HG03565 (cell line): ENCODE measurements at regions not wholly inside any gene's neighbourhood (a gene's known extent, or its start where the extent isn't known, plus 50 kb on each side); places are given as distances from the start of the nearest gene placed in this dataset.

ENCODE experiments used
- ATAC-seq: cut with Tn5 transposase; IDR thresholded peaks from one replicate; pipeline ENCODE4 v1.9.1; 2021; ENCODE audit warnings: mild to moderate bottlenecking, moderate library complexity; ENCODE audit not compliant: unreplicated experiment

DNA sequence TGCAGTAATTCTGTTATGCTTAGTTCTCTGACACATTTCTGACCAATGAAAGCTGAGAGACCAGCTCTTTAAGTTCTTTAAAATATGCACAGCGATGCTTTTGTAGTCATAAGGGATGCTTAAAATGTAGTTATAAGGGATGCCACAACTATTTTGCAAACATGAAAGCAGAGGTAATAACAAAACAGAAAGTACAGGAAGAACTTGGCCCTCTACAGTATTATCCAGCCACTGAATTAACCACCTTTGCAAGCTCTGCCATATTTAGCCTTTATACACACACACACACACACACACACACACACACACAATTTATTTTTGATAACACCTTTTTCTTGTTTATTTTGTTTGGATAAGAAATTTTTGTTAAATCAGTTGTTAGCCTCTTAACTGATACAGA lies 590.0 kb downstream of the FAT4 start:
- ATAC-seq = no peak

DNA sequence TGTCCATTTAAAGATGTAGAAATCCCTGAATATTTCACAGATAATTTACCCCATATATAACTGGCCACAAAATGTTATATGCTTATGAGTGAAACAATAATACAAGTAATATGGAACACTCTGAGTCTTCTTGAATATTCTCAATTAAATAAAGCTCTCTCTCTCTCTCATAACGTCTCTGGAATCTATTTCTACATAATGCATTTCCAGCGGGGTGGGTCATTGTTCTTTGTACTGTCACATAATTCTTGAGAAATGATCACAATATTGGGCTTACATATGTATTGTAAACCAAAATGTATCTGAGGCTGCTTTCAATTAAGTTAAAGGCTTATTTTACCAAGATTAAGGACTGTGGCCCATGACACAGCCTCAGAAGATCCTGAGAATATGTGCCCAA lies 596.3 kb downstream of the FAT4 start:
- ATAC-seq = no peak

GRCh38 chr4:125911481-125911880 lies 596.7 kb downstream of the FAT4 start:
- no peak for ATAC-seq

GRCh38 chr4:125917559-125917958 lies 602.8 kb downstream of the FAT4 start:
- ATAC-seq = no peak

GRCh38 chr4:125928652-125929051 lies 613.9 kb downstream of the FAT4 start:
- no peak for ATAC-seq

DNA sequence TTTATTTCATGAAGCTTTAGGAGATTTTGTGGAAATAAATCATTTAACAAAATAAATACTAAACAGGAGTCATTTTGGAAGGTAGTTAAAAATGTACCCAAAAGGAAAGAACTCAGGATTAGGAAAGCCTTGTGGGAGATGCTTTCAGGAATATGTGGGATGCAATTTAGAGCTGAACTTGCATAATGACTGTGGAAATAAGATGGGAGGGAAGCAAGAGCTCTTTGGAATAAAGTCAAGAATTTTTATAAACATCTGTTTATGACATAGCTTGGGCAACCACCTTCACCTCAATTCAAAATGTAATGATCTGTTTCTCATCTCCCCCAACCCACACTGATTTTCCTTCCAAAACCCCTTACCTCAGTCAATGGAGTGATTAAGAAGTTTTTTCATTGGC lies 623.8 kb downstream of the FAT4 start:
- no peak for ATAC-seq

GRCh38 chr4:125940426-125940825 lies 625.7 kb downstream of the FAT4 start:
- no peak for ATAC-seq

- ATAC-seq = no peak
Measured at GRCh38 chr4:125944966-125945365, 630.2 kb downstream of the FAT4 start.

DNA sequence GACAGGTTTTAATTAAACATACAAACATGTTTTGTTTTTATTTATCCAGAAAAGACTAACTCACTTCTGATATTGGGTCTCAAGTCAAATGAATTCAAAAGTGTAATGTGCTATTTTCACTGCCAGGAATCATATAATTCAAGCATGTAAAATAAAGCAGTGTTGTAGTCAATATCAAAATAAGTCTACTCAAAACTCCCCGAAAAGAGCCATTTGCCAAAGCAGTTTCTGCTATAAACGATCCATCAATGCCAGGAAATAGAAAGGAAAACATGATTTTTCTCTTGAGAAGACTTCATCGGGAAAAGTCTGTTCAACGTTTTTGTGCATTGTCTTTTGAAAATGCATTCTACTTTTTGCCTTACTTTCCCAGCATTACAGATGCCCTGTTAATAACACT lies 633.3 kb downstream of the FAT4 start:
- ATAC-seq = no peak

DNA sequence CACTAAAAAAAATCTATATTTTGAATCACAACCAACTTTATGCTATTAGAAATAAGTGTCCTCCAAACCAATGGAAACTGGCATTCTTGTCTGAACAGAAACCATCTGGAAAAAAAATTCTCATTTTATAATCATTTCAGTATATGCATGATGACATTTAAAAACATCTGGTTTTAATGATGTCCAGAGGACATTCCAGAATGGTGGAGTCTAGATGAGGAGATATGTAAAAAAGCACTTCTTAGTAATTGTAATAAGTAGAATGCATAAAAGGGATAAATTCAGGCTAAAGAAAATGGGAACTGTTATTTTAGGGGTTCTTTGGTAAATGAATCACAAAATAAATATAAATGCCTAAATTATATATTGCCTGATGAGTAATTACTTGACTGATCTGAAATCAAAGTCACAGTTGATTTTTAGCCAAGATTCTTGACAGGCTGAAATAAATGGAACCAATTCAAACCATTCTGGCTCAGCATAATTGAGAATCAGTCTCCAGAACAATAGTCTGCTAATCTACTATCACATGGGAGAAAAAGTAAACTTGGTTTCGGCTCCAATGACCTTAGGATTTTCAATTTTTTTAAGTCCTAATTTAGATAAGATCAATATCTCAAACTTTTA lies 636.6 kb downstream of the FAT4 start:
- ATAC-seq = no peak

DNA sequence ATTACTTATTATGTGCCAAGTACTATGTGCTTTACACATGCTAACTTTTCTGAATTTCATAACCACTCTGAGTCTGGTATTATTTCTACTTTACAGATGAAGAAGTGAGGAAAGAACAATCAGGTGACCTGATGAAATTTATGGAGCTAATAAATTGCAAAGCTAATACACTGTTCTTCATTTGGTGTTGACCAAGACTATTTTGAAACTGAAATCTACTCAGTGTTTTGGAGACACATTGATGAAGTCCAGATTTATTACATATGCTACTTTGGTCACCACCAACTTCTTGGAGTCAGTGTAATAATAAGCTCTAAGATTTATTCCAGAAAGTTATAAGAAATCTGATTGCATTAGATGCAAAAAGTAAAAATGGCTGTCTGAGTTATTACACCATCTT lies 637.9 kb downstream of the FAT4 start:
- no peak for ATAC-seq

- no peak for ATAC-seq
Measured at GRCh38 chr4:125956276-125956675, 641.5 kb downstream of the FAT4 start.

DNA sequence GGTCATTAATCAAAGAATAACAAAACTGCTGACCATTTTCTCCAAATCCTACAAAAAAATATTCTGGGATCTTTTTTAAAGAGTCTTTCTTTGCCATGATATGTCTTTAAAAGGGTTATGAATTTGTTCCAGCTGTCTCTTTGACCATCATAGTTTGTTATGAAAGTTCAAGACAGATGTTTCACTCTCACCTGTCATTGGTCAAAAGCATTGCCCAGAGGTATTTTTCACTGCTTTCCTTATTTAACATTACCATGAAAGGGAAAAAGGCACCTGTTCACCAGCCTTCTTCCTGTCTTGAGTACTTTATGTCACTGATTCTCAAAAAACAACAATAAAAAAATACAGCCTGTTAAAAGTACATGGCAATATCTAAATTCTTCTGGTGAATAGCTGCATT lies 643.8 kb downstream of the FAT4 start:
- no peak for ATAC-seq

DNA sequence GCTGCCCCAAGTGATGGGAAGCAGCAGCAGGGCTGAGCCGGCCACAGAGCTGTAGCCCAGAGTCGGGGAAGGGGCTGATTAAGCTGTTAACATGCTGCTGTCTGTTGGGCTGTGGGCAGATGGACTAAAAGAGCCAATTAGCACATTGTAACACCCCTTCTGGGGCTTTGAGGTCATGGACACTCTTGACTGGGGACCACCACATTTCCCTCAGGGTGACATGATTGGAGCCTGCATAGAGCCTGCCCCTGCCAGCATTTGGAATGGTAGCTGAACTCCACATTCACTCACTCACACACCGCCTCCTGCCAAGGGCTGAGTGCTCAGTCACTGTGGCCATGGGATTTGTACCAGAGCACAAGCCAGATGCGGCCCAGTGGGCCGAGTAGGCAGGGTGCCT lies 646.9 kb downstream of the FAT4 start:
- ATAC-seq = no peak

DNA sequence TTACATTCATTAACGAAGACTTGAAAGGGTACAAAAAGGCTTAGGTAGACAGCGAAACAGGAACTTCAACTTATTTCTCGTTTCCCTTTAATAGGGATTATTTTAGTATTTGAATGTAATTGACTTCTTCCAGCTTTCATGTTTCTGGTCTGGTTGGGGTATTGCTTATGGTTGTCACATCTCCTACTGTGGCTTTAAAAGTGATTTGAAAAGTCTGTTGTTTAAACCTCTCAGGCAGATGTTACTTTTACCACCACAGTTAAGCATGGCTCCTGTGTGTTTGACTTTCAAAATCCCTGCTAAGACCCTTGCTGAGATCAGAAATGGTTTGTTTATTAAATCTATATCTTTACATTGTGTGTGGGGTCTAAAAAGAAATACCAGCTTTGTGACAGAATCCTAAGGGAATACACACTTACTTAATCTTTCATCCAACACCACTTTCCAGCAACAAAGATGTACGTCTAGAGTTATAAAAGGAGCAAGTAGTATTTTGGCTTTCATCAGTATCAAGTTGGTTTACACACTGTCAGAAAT lies 661.2 kb downstream of the FAT4 start:
- ATAC-seq = no peak

DNA sequence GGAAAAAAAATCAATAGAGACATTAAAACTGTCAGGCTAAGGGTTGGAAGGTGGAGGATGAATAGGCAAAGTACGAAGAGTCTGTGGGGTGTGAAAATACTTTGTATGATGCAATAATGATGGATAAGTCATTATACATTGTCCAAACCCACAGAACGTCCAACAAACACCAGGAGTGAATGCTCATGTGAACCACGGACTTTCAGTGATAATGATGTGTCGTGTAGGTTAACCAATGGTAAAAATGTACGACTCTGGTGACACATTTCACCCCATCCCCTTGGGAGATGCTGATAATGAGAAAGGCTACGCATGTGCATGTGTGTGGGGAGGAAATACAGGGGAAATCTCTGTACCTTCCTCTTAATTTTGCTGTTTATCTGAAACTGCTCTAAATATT lies 665.2 kb downstream of the FAT4 start:
- ATAC-seq = no peak

- ATAC-seq = no peak
Measured at GRCh38 chr4:125983168-125983567, 668.4 kb downstream of the FAT4 start.

DNA sequence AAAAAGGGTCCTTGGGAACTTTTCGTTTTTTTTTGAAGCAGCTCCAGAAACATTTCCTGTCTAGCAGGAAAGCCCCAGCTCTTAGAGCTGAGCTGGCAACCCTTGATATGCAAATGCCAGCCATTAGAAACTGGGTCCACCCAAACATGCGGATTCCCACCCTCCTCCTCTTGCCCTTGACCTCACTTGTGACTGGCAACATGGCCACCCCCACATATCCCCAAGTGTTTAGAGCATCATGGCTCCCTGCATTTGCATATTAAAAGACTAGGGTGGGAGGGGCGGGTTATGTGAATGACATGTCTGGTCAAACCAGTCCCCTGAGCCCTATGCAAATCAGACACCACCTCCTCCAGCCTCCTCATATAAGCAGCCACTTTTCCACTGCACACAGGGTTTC lies 671.1 kb downstream of the FAT4 start:
- no peak for ATAC-seq

GRCh38 chr4:125986307-125986706 lies 671.6 kb downstream of the FAT4 start:
- no peak for ATAC-seq

DNA sequence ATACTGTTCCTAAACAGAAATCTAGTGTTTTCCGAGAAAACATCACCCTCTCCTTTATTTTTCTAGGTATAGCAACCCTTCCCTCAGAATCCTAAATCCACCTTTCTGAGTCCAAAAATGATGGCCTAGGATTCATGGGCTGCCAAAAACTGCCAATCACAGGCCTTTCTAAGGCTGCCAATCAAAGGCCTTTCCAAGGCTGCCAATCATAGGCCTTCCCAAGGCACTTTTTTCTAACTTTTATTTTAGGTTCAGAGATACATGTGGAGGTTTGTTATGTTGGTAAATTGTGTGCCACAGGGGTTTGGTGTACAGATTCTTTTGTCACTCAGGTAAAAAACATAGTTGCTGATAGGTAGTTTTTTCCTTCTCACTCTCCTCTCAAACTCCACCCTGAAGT lies 673.7 kb downstream of the FAT4 start:
- no peak for ATAC-seq

DNA sequence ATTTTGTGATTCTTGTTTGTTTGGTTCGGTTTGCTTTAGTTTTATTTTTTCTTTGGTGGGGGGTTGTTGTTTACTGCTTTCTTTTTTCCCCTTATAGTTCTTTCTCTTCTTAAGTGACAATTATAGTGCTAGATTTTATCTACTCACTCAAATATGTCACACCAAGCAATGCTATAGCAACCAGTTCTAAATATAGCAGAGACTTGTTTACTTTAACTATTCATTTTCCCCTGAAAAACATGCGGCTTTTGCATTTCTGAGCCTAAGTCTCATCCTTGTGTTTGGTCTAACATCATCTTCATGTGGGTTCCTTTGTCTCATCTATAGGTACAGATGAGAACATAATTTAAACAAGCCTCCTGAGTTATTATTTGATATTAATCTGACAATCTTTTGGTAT lies 676.6 kb downstream of the FAT4 start:
- no peak for ATAC-seq

GRCh38 chr4:125992891-125993290 lies 678.1 kb downstream of the FAT4 start:
- no peak for ATAC-seq

GRCh38 chr4:125994024-125994423 lies 679.3 kb downstream of the FAT4 start:
- no peak for ATAC-seq
